HCT116 (cell line): ENCODE measurements at regions not wholly inside any gene's neighbourhood (a gene's known extent, or its start where the extent isn't known, plus 50 kb on each side); places are given as distances from the start of the nearest gene placed in this dataset.

ENCODE experiments used
- ATAC-seq: fragments of 200-7000 bp; cut with Tn5 transposase; 2 replicates; pipeline ENCODE4 v1.9.1; 2020; ENCODE audit warnings: mild to moderate bottlenecking, moderate library complexity
- BruUV-seq: library from RNA; stranded (reverse); fragments of 400-500 nt; replicated peaks from 2 replicates; lab custom pipeline; 2021; lab: Mats Ljungman, UMichigan
- CTCF ChIA-PET: fragments of 300-600 bp; sonication (Branson Sonifier 250); formaldehyde crosslinking; loops from one replicate; lab custom pipeline; 2021; ENCODE audit warnings: antibody characterized with exemption; lab: Charles Lee
- POLR2A ChIA-PET: fragments of 300-600, 350-600 bp; sonication (Branson Sonifier 250); formaldehyde crosslinking; loops from one replicate; lab custom pipeline; 2021; ENCODE audit warnings: antibody characterized with exemption; lab: Charles Lee
- RAD21 ChIA-PET, 2 experiments: fragments of 300-600 bp; sonication (Branson Sonifier 250); formaldehyde crosslinking; loops; one replicate each; lab custom pipeline; 2023; ENCODE audit warnings: low total read pairs in 2 of 2; ENCODE audit not compliant: uncharacterized antibody in 2 of 2, unreplicated experiment in 2 of 2, low non-redundant PET in 1 of 2; lab: Charles Lee
- DNase-seq: peaks from one replicate; pipeline ENCODE4 v3.0.0-alpha.2; 2010; ENCODE audit warnings: low read depth, low spot score
- H2AFZ ChIP-seq: fragments of 200-600 bp; shearing (Covaris generic), sonication (generic); 2 replicates; pipeline ENCODE4 v1.6.1; 2017; ENCODE audit warnings: low read depth, mixed run types, mixed read lengths, antibody characterized with exemption, low read length; ENCODE audit not compliant: poor library complexity, severe bottlenecking
- H3K27ac ChIP-seq: 2 replicates; pipeline ENCODE4 v1.5.1; 2012; ENCODE audit warnings: low read depth, low read length
- H3K27me3 ChIP-seq: fragments of 200-600 bp; sonication (generic); 2 replicates; pipeline ENCODE4 v1.6.1; 2016; ENCODE audit warnings: mixed run types, low read length, mixed read lengths; ENCODE audit not compliant: insufficient read depth
- H3K36me3 ChIP-seq, 2 experiments: fragments of 200-500 bp in 1 of 2; fragments of 200-600 bp in 1 of 2; sonication (Bioruptor generic) in 1 of 2; sonication (generic) in 1 of 2; 2 replicates each; pipeline versions ENCODE4 v1.5.1 to v1.6.1; 2014 to 2016; ENCODE audit warnings: low read length in 2 of 2, inconsistent platforms in 1 of 2, mixed read lengths in 1 of 2, mixed run types in 1 of 2; ENCODE audit not compliant: insufficient read depth in 2 of 2, control insufficient read depth in 1 of 2
- H3K4me1 ChIP-seq, 2 experiments: fragments of 200-600 bp in 1 of 2; sonication (generic) in 1 of 2; 2 replicates each; pipeline versions ENCODE4 v1.5.1 to v1.6.1; 2012 to 2017; ENCODE audit warnings: low read length in 2 of 2, inconsistent platforms in 1 of 2, mild to moderate bottlenecking in 1 of 2, mixed read lengths in 1 of 2, mixed run types in 1 of 2, moderate library complexity in 1 of 2; ENCODE audit not compliant: insufficient read depth in 2 of 2, control insufficient read depth in 1 of 2
- H3K4me2 ChIP-seq: fragments of 200-600 bp; sonication (generic); 2 replicates; pipeline ENCODE4 v1.6.1; 2017; ENCODE audit warnings: mixed run types, low read length, mixed read lengths
- H3K4me3 ChIP-seq, 2 experiments: fragments of 200-600 bp in 1 of 2; sonication (generic) in 1 of 2; replicated peaks in 1 of 2; 2 replicates each; pipeline ENCODE4 v1.5.1; 2011 to 2016; ENCODE audit warnings: low read length in 2 of 2, control low read depth in 1 of 2, low read depth in 1 of 2, mild to moderate bottlenecking in 1 of 2, mixed read lengths in 1 of 2, mixed run types in 1 of 2
- H3K79me2 ChIP-seq: fragments of 200-600 bp; sonication (generic); 2 replicates; pipeline ENCODE4 v1.6.1; 2017; ENCODE audit warnings: mild to moderate bottlenecking, mixed run types, low read length, moderate library complexity, mixed read lengths; ENCODE audit not compliant: insufficient read depth
- H3K9ac ChIP-seq: fragments of 200-600 bp; sonication (generic); 2 replicates; pipeline ENCODE4 v1.6.1; 2016; ENCODE audit warnings: low read length, mixed read lengths
- H3K9me2 ChIP-seq: fragments of 200-600 bp; sonication (generic), shearing (Covaris generic); 2 replicates; pipeline ENCODE4 v1.6.1; 2017; ENCODE audit warnings: mixed run types, mild to moderate bottlenecking, moderate library complexity; ENCODE audit not compliant: insufficient read depth
- H3K9me3 ChIP-seq, 2 experiments: fragments of 200-500 bp in 1 of 2; fragments of 200-600 bp in 1 of 2; sonication (Bioruptor generic) in 1 of 2; sonication (generic) in 1 of 2; 2 replicates each; pipeline ENCODE4 v1.6.1; 2014 to 2017; ENCODE audit warnings: low read length in 2 of 2, mixed read lengths in 2 of 2, inconsistent platforms in 1 of 2, low read depth in 1 of 2, mild to moderate bottlenecking in 1 of 2, mixed run types in 1 of 2, moderate library complexity in 1 of 2; ENCODE audit not compliant: control insufficient read depth in 1 of 2, insufficient read depth in 1 of 2
- H4K20me1 ChIP-seq: fragments of 200-600 bp; sonication (generic), shearing (Covaris generic); 2 replicates; pipeline ENCODE4 v1.6.1; 2017; ENCODE audit warnings: mixed run types, mild to moderate bottlenecking, moderate library complexity; ENCODE audit not compliant: insufficient read depth
- CBX3 ChIP-seq: IDR thresholded peaks from 2 replicates; pipeline ENCODE4 v1.6.1; 2012; ENCODE audit warnings: low read depth
- CEBPB ChIP-seq: IDR thresholded peaks from 2 replicates; pipeline ENCODE4 v1.6.1; 2012; ENCODE audit warnings: low read depth
- EGR1 ChIP-seq: IDR thresholded peaks from 2 replicates; pipeline ENCODE4 v1.6.1; 2012; ENCODE audit warnings: low read depth
- ELF1 ChIP-seq: IDR thresholded peaks from 2 replicates; pipeline ENCODE4 v1.6.1; 2012; ENCODE audit warnings: low read depth, borderline replicate concordance
- EZH2 ChIP-seq: fragments of 200-600 bp; sonication (generic); IDR thresholded peaks from 2 replicates; pipeline ENCODE4 v1.6.1; 2017; ENCODE audit warnings: antibody characterized with exemption, mixed run types
- EZH2phosphoT487 ChIP-seq: fragments of 200-600 bp; IDR thresholded peaks from 2 replicates; pipeline ENCODE4 v1.6.1; 2018; ENCODE audit warnings: antibody characterized with exemption, borderline replicate concordance
- POLR2A ChIP-seq: IDR thresholded peaks from 2 replicates; pipeline ENCODE4 v1.7.0; 2011; ENCODE audit warnings: borderline replicate concordance; ENCODE audit not compliant: insufficient read depth, insufficient read length; ENCODE audit errors: extremely low read depth
- POLR2AphosphoS5 ChIP-seq: IDR thresholded peaks from 2 replicates; pipeline ENCODE4 v1.6.1; 2011; ENCODE audit warnings: mild to moderate bottlenecking, low read depth, low read length, moderate library complexity
- RAD21 ChIP-seq: IDR thresholded peaks from 2 replicates; pipeline ENCODE4 v1.6.1; 2012; ENCODE audit warnings: low read depth, mild to moderate bottlenecking
- SIN3A ChIP-seq: IDR thresholded peaks from 2 replicates; pipeline ENCODE4 v1.6.1; 2012; ENCODE audit warnings: low read depth
- SP1 ChIP-seq: IDR thresholded peaks from 2 replicates; pipeline ENCODE4 v1.6.1; 2012; ENCODE audit warnings: low read depth
- TCF7L2 ChIP-seq: IDR thresholded peaks from 2 replicates; pipeline ENCODE4 v1.7.0; 2011; ENCODE audit warnings: borderline replicate concordance, inconsistent platforms; ENCODE audit not compliant: insufficient read depth, insufficient read length; ENCODE audit errors: extremely low read depth
- YY1 ChIP-seq: IDR thresholded peaks from 2 replicates; pipeline ENCODE4 v1.6.1; 2011; ENCODE audit warnings: low read length, low read depth, moderate library complexity, mild to moderate bottlenecking; ENCODE audit not compliant: insufficient replicate concordance; ENCODE audit errors: extremely low read depth
- ZFX ChIP-seq: fragments of 450-650 bp; IDR thresholded peaks from 2 replicates; pipeline ENCODE4 v1.6.1; 2017
- ZNF274 ChIP-seq: fragments of 200-500 bp; sonication (Bioruptor generic); IDR thresholded peaks from 2 replicates; pipeline ENCODE4 v1.6.1; 2014; ENCODE audit warnings: mild to moderate bottlenecking, low read depth, low read length, inconsistent platforms
- intact Hi-C: fragments of 100-400 bp; cut with micrococcal nuclease; formaldehyde crosslinking; loops from 2 replicates; pipeline ENCODE4 v1.10.0; 2022
- TF ChIP-seq, protein P1 (sequence below): IDR thresholded peaks from 2 replicates; pipeline ENCODE4 v1.6.1; 2011; ENCODE audit warnings: mild to moderate bottlenecking, low read length, moderate library complexity; ENCODE audit not compliant: insufficient replicate concordance; ENCODE audit errors: extremely low read depth
- TF ChIP-seq, protein P2 (sequence below), 3 experiments: fragments of 200-600 bp in 1 of 3; sonication (generic) in 1 of 3; IDR thresholded peaks in 2 of 3; conservative IDR thresholded peaks in 1 of 3; 2 replicates each; pipeline ENCODE4 v1.5.1; 2012 to 2017; ENCODE audit warnings: low read depth in 2 of 3, low read length in 2 of 3, antibody characterized with exemption in 1 of 3, borderline replicate concordance in 1 of 3, control low read depth in 1 of 3, mild to moderate bottlenecking in 1 of 3, mixed read lengths in 1 of 3, mixed run types in 1 of 3, moderate library complexity in 1 of 3; ENCODE audit not compliant: insufficient read depth in 1 of 3
- TF ChIP-seq, protein P3 (sequence below): IDR thresholded peaks from 2 replicates; pipeline ENCODE4 v1.6.1; 2012
- TF ChIP-seq, protein P4 (sequence below): IDR thresholded peaks from 2 replicates; pipeline ENCODE4 v1.6.1; 2012
- TF ChIP-seq, protein P5 (sequence below): IDR thresholded peaks from 2 replicates; pipeline ENCODE4 v1.6.1; 2012; ENCODE audit warnings: low read depth

DNA sequence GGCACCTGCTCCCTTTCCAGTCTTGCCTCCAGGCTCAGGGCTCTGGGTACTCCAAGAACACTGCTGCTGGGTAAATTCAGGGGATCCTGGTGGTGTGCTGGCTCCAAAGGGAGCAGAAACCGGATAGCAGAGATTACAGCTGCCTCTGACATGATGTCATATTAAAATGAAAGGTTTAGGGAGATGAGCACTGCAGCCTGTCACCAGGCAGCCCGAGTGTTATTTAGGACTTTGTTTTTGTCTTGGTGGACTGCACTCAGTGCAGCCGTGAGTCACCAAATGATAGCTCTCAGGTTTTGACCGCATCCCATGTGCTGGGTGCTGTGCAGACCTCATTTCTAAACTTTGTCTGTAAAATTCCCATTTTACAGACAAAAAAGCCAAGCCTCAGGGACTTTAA is 266.0 kb upstream of the CRY1 start:
- POLR2A ChIA-PET: no interaction called here
- H3K9me2 ChIP-seq: no peaks in the 10 kb centered on the region
- no TSS peak for BruUV-seq
- H3K9ac ChIP-seq: no peak overlapping the region
- RAD21 ChIA-PET: no interaction called here
- H4K20me1 ChIP-seq: no peaks in the 10 kb centered on the region
- TF ChIP-seq POLR2AphosphoS5: no peak
- TF ChIP-seq, protein P1, sequence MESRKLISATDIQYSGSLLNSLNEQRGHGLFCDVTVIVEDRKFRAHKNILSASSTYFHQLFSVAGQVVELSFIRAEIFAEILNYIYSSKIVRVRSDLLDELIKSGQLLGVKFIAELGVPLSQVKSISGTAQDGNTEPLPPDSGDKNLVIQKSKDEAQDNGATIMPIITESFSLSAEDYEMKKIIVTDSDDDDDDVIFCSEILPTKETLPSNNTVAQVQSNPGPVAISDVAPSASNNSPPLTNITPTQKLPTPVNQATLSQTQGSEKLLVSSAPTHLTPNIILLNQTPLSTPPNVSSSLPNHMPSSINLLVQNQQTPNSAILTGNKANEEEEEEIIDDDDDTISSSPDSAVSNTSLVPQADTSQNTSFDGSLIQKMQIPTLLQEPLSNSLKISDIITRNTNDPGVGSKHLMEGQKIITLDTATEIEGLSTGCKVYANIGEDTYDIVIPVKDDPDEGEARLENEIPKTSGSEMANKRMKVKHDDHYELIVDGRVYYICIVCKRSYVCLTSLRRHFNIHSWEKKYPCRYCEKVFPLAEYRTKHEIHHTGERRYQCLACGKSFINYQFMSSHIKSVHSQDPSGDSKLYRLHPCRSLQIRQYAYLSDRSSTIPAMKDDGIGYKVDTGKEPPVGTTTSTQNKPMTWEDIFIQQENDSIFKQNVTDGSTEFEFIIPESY: no peak
- TF ChIP-seq ZNF274: no peak
- TF ChIP-seq RAD21: no peak
- TF ChIP-seq ELF1: no peak
- TF ChIP-seq, protein P2, sequence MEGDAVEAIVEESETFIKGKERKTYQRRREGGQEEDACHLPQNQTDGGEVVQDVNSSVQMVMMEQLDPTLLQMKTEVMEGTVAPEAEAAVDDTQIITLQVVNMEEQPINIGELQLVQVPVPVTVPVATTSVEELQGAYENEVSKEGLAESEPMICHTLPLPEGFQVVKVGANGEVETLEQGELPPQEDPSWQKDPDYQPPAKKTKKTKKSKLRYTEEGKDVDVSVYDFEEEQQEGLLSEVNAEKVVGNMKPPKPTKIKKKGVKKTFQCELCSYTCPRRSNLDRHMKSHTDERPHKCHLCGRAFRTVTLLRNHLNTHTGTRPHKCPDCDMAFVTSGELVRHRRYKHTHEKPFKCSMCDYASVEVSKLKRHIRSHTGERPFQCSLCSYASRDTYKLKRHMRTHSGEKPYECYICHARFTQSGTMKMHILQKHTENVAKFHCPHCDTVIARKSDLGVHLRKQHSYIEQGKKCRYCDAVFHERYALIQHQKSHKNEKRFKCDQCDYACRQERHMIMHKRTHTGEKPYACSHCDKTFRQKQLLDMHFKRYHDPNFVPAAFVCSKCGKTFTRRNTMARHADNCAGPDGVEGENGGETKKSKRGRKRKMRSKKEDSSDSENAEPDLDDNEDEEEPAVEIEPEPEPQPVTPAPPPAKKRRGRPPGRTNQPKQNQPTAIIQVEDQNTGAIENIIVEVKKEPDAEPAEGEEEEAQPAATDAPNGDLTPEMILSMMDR (IDR thresholded peaks at IDR 0.05 in 2 of 3, conservative IDR thresholded peaks at IDR 0.05 in 1 of 3; ENCODE audit: borderline replicate concordance in 1 of 3, insufficient read depth in 1 of 3, low read depth in 2 of 3, low read length in 2 of 3): no peak
- no peak for TF ChIP-seq EGR1
- TF ChIP-seq, protein P3, sequence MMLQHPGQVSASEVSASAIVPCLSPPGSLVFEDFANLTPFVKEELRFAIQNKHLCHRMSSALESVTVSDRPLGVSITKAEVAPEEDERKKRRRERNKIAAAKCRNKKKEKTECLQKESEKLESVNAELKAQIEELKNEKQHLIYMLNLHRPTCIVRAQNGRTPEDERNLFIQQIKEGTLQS: no peak
- no peak for TF ChIP-seq CEBPB
- TF ChIP-seq TCF7L2: no peak
- TF ChIP-seq, protein P4, sequence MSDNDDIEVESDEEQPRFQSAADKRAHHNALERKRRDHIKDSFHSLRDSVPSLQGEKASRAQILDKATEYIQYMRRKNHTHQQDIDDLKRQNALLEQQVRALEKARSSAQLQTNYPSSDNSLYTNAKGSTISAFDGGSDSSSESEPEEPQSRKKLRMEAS: no peak
- TF ChIP-seq ZFX: no peak
- TF ChIP-seq YY1: no peak
- TF ChIP-seq EZH2phosphoT487: no peak
- no peak for TF ChIP-seq SIN3A
- no peak for TF ChIP-seq POLR2A
- TF ChIP-seq SP1: no peak
- TF ChIP-seq EZH2: no peak
- TF ChIP-seq, protein P5, sequence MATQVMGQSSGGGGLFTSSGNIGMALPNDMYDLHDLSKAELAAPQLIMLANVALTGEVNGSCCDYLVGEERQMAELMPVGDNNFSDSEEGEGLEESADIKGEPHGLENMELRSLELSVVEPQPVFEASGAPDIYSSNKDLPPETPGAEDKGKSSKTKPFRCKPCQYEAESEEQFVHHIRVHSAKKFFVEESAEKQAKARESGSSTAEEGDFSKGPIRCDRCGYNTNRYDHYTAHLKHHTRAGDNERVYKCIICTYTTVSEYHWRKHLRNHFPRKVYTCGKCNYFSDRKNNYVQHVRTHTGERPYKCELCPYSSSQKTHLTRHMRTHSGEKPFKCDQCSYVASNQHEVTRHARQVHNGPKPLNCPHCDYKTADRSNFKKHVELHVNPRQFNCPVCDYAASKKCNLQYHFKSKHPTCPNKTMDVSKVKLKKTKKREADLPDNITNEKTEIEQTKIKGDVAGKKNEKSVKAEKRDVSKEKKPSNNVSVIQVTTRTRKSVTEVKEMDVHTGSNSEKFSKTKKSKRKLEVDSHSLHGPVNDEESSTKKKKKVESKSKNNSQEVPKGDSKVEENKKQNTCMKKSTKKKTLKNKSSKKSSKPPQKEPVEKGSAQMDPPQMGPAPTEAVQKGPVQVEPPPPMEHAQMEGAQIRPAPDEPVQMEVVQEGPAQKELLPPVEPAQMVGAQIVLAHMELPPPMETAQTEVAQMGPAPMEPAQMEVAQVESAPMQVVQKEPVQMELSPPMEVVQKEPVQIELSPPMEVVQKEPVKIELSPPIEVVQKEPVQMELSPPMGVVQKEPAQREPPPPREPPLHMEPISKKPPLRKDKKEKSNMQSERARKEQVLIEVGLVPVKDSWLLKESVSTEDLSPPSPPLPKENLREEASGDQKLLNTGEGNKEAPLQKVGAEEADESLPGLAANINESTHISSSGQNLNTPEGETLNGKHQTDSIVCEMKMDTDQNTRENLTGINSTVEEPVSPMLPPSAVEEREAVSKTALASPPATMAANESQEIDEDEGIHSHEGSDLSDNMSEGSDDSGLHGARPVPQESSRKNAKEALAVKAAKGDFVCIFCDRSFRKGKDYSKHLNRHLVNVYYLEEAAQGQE: no peak
- TF ChIP-seq CBX3: no peak
- no peaks in the 10 kb centered on the region for H3K79me2 ChIP-seq
- intact Hi-C loops: no loop called here
- H3K27ac ChIP-seq: no peak overlapping the region
- CTCF ChIA-PET: no interaction called here
- H3K4me1 ChIP-seq: peaks cover 0 to 12% of the 10 kb centered on the region in 2 experiments; a peak in 2 of 4 replicates
- no peaks in the 10 kb centered on the region for H3K9me3 ChIP-seq
- no peak for ATAC-seq
- DNase-seq: no peak
- no peaks in the 10 kb centered on the region for H3K36me3 ChIP-seq
- H3K4me3 ChIP-seq: no peak overlapping the region
- no peak overlapping the region for H2AFZ ChIP-seq
- no peaks in the 10 kb centered on the region for H3K27me3 ChIP-seq
- H3K4me2 ChIP-seq: no peak overlapping the region
